Transverse colon (tissue), 4 donors: ENCODE measurements at regions not wholly inside any gene's neighbourhood (a gene's known extent, or its start where the extent isn't known, plus 50 kb on each side); places are given as distances from the start of the nearest gene placed in this dataset.

Source experiments
- DNase-seq: peaks from one replicate; pipeline ENCODE4 v3.0.0-alpha.2; 2019
- H3K27ac ChIP-seq, 4 donors: fragments of 200-600 bp; sonication (generic); 2 replicates each; pipeline ENCODE4 v1.5.1; 2016 to 2018; ENCODE audit warnings: inconsistent platforms in 4 of 4
- H3K27me3 ChIP-seq: fragments of 200-600 bp; sonication (generic); 2 replicates; pipeline ENCODE4 v1.5.1; 2017; ENCODE audit warnings: inconsistent platforms
- H3K36me3 ChIP-seq, 4 donors: fragments of 200-600 bp; sonication (generic); 2 replicates each; pipeline ENCODE4 v1.5.1; 2017 to 2019; ENCODE audit warnings: inconsistent platforms in 4 of 4
- H3K4me1 ChIP-seq, 4 donors: fragments of 200-600 bp; sonication (generic); 2 replicates each; pipeline ENCODE4 v1.5.1; 2017 to 2020; ENCODE audit warnings: inconsistent platforms in 4 of 4
- H3K4me3 ChIP-seq, 4 donors: fragments of 200-600 bp; sonication (generic); 1 replicate in 1 of 4; 2 replicates in 3 of 4; pipeline versions ENCODE4 v1.5.1 to v1.6.1; 2017 to 2019; ENCODE audit warnings: inconsistent platforms in 4 of 4
- H3K9me3 ChIP-seq, 2 donors: fragments of 200-600 bp; sonication (generic); 2 replicates each; pipeline ENCODE4 v1.5.1; 2017 to 2019; ENCODE audit warnings: inconsistent platforms in 2 of 2
- CTCF ChIP-seq, 5 experiments: fragments of 200-600 bp in 3 of 5; fragments of 450-650 bp in 2 of 5; sonication (generic) in 3 of 5; IDR thresholded peaks; 1 replicate in 2 of 5; 2 replicates in 3 of 5; pipeline ENCODE4 v1.5.1; 2016 to 2017; ENCODE audit warnings: antibody characterized with exemption in 5 of 5, inconsistent platforms in 3 of 5, mild to moderate bottlenecking in 2 of 5, moderate library complexity in 1 of 5
- EP300 ChIP-seq: sonication (generic); formaldehyde crosslinking; IDR thresholded peaks from one replicate; pipeline ENCODE4 v1.6.1; 2017; ENCODE audit warnings: antibody characterized with exemption, low read depth
- POLR2A ChIP-seq: fragments of 450-650 bp; IDR thresholded peaks from one replicate; pipeline ENCODE4 v1.6.1; 2016; ENCODE audit warnings: antibody characterized with exemption, mild to moderate bottlenecking, moderate library complexity
- POLR2AphosphoS5 ChIP-seq, 3 donors: sonication (generic); formaldehyde crosslinking; IDR thresholded peaks; one replicate each; pipeline ENCODE4 v1.6.1; 2016; ENCODE audit warnings: antibody characterized with exemption in 3 of 3
- WGBS, 2 donors: methylation state at CpG; one replicate each; pipeline ENCODE4 v1.1.5; 2018; ENCODE audit warnings: low coverage in 1 of 2; 5-methylcytosine and 5-hydroxymethylcytosine counted together
- in situ Hi-C, 4 donors: fragments of 200-750 bp; cut with MboI; loops; one replicate each; pipeline versions ENCODE4 v1.15.0 to v1.15.1; 2017; ENCODE audit warnings: low sequenced_read_pairs in 3 of 4, low pct_ligation_motif_present in 1 of 4, low pct_unique_long_range_greater_than_20kb in 1 of 4
- intact Hi-C: fragments of 100-400 bp; cut with DNase I; formaldehyde crosslinking; loops from one replicate; pipeline ENCODE4 v1.15.1; 2023; ENCODE audit warnings: low total_unique reads

- Histone ChIP-seq H3K27me3 (no peaks in the 10 kb centered on the region), H3K4me1 (no peaks in the 10 kb centered on the region), H3K27ac (no peak overlapping the region), H3K4me3 (no peak overlapping the region), H3K9me3 (peaks cover 0 to 4% of the 10 kb centered on the region in 2 donors), H3K36me3 (no peaks in the 10 kb centered on the region)
- intact Hi-C loops (no loop called here), in situ Hi-C loops (no loop called here)
- 51% methylated on average over 1 of the region's 1 CpG; no CpG with 5 or more reads in 1 of the 2 donors for WGBS, 2 donors
- DNase-seq = no peak
- no peak for TF ChIP-seq POLR2AphosphoS5 (IDR thresholded peaks at IDR 0.05)
- TF ChIP-seq POLR2A = no peak
- TF ChIP-seq CTCF (IDR thresholded peaks at IDR 0.05) = no peak
- no peak for TF ChIP-seq EP300
These were observed 195.4 kb upstream of the DPH6 start for GRCh38 chr15:35741395-35741794.

- no peaks in the 10 kb centered on the region for H3K36me3 ChIP-seq
- in situ Hi-C loops (no loop called here), intact Hi-C loops (no loop called here)
- no peak overlapping the region for H3K4me3 ChIP-seq
- DNase-seq = no peak
- no peaks in the 10 kb centered on the region for H3K4me1 ChIP-seq
- TF ChIP-seq CTCF (IDR thresholded peaks at IDR 0.05) (no peak), EP300 (no peak), POLR2A (no peak), POLR2AphosphoS5 (IDR thresholded peaks at IDR 0.05) (no peak)
- H3K27ac ChIP-seq = no peak overlapping the region
- H3K27me3 ChIP-seq = no peaks in the 10 kb centered on the region
- peaks cover 0 to 4% of the 10 kb centered on the region in 2 donors for H3K9me3 ChIP-seq
These were observed 195.9 kb upstream of the DPH6 start for GRCh38 chr15:35741881-35742280.

GRCh38 chr15:35743321-35743720, 197.4 kb upstream of the DPH6 start:
- 89 to 92% methylated on average over 1 of the region's 1 CpG for WGBS, 2 donors
- in situ Hi-C loops = no loop called here
- H3K4me1 ChIP-seq = no peaks in the 10 kb centered on the region
- DNase-seq = no peak
- no peak for TF ChIP-seq EP300
- no peak for TF ChIP-seq POLR2A
- TF ChIP-seq CTCF (IDR thresholded peaks at IDR 0.05) = no peak
- TF ChIP-seq POLR2AphosphoS5 (IDR thresholded peaks at IDR 0.05) = no peak
- H3K36me3 ChIP-seq = no peaks in the 10 kb centered on the region
- H3K27me3 ChIP-seq = no peaks in the 10 kb centered on the region
- intact Hi-C loops = no loop called here
- no peak overlapping the region for H3K27ac ChIP-seq
- peaks cover 0 to 4% of the 10 kb centered on the region in 2 donors for H3K9me3 ChIP-seq
- H3K4me3 ChIP-seq = no peak overlapping the region

GRCh38 chr15:35746121-35746520, 200.2 kb upstream of the DPH6 start:
- no peak for TF ChIP-seq CTCF (IDR thresholded peaks at IDR 0.05)
- TF ChIP-seq EP300 = no peak
- no peak for TF ChIP-seq POLR2A
- TF ChIP-seq POLR2AphosphoS5 (IDR thresholded peaks at IDR 0.05) = no peak
- Histone ChIP-seq H3K27me3 (no peaks in the 10 kb centered on the region), H3K9me3 (peaks cover 0 to 4% of the 10 kb centered on the region in 2 donors), H3K36me3 (no peaks in the 10 kb centered on the region), H3K4me1 (no peaks in the 10 kb centered on the region), H3K4me3 (no peak overlapping the region), H3K27ac (no peak overlapping the region)
- no peak for DNase-seq
- in situ Hi-C loops = no loop called here
- intact Hi-C loops = no loop called here
